Fibroblast of pulmonary artery (primary cell): ENCODE measurements at regions not wholly inside any gene's neighbourhood (a gene's known extent, or its start where the extent isn't known, plus 50 kb on each side); places are given as distances from the start of the nearest gene placed in this dataset.

ENCODE experiments used
- DNase-seq: peaks from one replicate; pipeline ENCODE4 v3.0.0-alpha.2; 2010; ENCODE audit warnings: low read depth
- H3K4me3 ChIP-seq: replicated peaks from 2 replicates; pipeline ENCODE4 v1.5.1; 2011; ENCODE audit warnings: low read depth, mild to moderate bottlenecking, control low read depth, low read length, moderate library complexity
- CTCF ChIP-seq: IDR thresholded peaks from 2 replicates; pipeline ENCODE4 v1.5.1; 2011; ENCODE audit warnings: mild to moderate bottlenecking, control low read depth, low read length, inconsistent platforms; ENCODE audit errors: missing control alignments

GRCh38 chr6:157757430-157758403 is 65.3 kb upstream of the SNX9 start:
- H3K4me3 ChIP-seq = no peak overlapping the region
- DNase-seq = no peak
- TF ChIP-seq CTCF = no peak

GRCh38 chr6:157758516-157759023 is 64.5 kb upstream of the SNX9 start:
- no peak overlapping the region for H3K4me3 ChIP-seq
- TF ChIP-seq CTCF = no peak
- DNase-seq = no peak

GRCh38 chr6:157759028-157759427 is 64.0 kb upstream of the SNX9 start:
- TF ChIP-seq CTCF = no peak
- no peak overlapping the region for H3K4me3 ChIP-seq
- no peak for DNase-seq

GRCh38 chr6:157760137-157760536 is 62.9 kb upstream of the SNX9 start:
- H3K4me3 ChIP-seq = no peak overlapping the region
- no peak for DNase-seq
- TF ChIP-seq CTCF = no peak

GRCh38 chr6:157760589-157761330 is 62.3 kb upstream of the SNX9 start:
- TF ChIP-seq CTCF = no peak
- H3K4me3 ChIP-seq = no peak overlapping the region
- DNase-seq = peak; percentile 93

- TF ChIP-seq CTCF = no peak
- H3K4me3 ChIP-seq = no peak overlapping the region
- peak; percentile 74 for DNase-seq
These were observed 61.6 kb upstream of the SNX9 start for GRCh38 chr6:157761331-157761921.
